ENCODE measurements at regions not wholly inside any gene's neighbourhood (a gene's known extent, or its start where the extent isn't known, plus 50 kb on each side); places are given as distances from the start of the nearest gene placed in this dataset.

DNA sequence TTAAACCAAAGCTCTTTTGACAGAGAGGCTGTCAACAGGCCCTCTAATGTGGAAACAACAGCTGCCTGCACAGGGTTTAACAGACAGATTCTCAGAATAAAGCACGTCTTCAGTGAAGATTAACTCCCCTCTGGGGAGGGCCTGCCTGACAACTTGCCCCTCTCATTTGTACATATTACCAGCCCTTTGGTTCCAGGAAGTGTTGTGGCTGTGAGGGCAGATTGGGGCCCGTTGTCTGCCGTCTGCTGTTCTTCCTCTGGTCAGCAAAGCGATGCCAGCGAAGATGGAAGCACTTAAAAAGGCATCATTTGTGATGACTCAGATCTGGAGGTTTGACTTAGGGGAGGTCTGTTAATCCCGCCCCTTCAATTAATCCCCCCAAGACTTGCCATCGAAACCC, 177.0 kb upstream of the IRX6 start:
- Histone ChIP-seq H3K36me3 (no peaks in the 10 kb centered on the region), H3K27me3 (no peaks in the 10 kb centered on the region; the same call in none of the 2 replicates), H3K9me3 (no peaks in the 10 kb centered on the region), H3K4me3 (no peak overlapping the region)
- no peak for DNase-seq

DNA sequence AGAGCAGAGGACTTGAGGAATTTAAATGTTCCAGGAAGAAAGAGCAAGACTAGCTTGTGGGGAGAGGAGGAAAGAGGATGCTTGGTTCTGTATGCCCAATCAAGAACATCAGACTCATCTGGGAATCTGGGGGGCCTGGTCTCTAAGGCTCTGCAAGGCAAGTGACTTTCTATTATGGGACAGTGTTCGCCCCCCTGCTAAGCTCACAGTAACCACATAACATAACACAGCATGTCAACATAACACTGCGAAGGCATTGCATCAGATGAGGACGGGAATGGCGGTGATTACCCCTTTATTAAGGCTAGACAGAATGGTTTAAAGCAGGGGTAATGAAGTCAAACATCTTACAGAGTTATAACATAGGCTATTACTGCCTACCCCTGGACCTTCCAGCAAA, 176.6 kb upstream of the IRX6 start:
- H3K4me3 ChIP-seq = no peak overlapping the region
- no peaks in the 10 kb centered on the region; the same call in none of the 2 replicates for H3K27me3 ChIP-seq
- no peaks in the 10 kb centered on the region for H3K36me3 ChIP-seq
- H3K9me3 ChIP-seq = no peaks in the 10 kb centered on the region
- no peak for DNase-seq

DNA sequence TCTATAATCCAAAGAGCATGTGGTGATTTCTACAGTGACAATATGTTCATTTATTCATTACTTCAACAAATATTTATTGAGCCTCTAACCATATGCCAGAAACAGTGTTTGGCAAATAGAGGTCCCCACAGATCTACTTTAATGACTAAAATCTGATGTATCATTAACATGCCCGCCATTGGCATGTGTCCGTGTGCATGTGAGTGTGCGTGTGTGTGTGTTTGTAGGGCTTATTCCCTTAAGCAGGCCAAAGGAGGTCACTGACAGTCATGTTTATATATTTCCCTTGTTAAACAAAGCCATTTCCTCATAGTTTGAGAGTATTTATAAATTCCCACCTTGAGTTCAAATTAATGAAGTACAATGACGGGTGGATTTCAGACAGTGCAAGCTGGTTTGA, 174.4 kb upstream of the IRX6 start:
- Histone ChIP-seq H3K36me3 (no peaks in the 10 kb centered on the region), H3K9me3 (no peaks in the 10 kb centered on the region), H3K27me3 (no peaks in the 10 kb centered on the region; the same call in none of the 2 replicates), H3K4me3 (no peak overlapping the region)
- DNase-seq = no peak

DNA sequence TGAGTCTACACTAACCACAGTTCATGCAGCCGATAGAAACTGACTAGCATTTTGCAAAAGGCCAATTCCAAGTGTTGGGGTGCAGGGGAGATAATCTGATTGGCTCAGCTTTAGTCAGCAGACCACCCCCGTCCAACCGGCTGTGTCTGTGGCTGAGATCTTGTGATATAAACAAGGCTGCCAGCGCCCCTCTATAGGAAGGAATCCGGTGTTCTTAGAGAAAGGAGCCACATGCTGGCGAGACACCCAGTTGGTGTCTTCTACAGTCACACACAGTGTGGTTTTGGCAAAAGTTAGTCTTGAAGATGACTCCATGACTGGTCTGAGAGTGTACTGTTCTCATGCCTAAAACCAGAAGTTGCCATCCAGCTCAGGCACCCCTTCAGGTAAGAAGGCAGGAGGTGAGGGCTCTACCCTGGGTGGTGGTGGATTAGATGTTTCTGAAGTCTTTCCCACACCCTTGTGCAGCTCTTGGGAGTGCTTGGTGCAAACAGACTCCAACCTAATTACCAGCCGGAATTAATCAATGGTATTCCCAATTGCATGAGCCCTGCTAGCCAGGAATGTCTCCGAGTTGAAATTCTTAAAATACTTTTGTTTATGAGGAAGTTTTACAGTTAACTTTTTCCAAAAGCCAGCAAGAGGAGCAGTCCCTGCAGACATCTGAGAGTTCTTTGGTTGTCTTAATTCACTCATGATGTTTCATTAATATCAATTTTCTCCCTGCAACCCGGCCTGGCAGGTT, 172.3 kb upstream of the IRX6 start:
- Histone ChIP-seq H3K4me3 (no peak overlapping the region), H3K36me3 (no peaks in the 10 kb centered on the region), H3K9me3 (no peaks in the 10 kb centered on the region), H3K27me3 (no peaks in the 10 kb centered on the region; the same call in none of the 2 replicates)
- peak; percentile 13 for DNase-seq

DNA sequence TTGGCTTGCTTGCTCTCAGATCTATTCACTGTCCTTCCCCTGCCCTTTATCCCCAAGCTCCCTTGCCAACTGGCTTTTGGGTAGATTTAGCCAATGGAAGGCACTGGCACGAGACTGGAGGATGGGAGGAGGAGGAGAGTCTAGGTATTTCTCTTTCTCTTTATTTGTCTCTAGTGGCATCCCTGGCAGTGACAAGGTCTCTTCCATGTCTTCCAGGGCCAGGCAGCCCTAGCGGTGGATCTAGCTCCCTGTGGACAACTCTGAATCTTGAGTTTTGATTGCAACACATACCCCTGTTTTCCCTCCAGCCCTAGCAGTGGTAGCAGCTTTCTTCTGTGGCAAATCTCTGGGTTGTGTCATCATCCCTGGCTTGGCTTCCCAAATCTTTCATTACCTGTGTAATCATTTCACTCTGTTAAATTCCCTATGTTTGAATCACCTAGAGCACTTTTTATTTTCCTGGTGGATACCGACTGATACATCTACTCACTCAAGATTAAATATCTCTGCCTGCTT, 171.1 kb upstream of the IRX6 start:
- Histone ChIP-seq H3K4me3 (no peak overlapping the region), H3K36me3 (no peaks in the 10 kb centered on the region)
- no peak for DNase-seq

GRCh38 chr16:55154262-55154661, 169.7 kb upstream of the IRX6 start:
- DNase-seq = no peak
- H3K36me3 ChIP-seq = no peaks in the 10 kb centered on the region

More for the DNA sequence above, 171.1 kb upstream of the IRX6 start:
- no peaks in the 10 kb centered on the region for H3K9me3 ChIP-seq
- no peaks in the 10 kb centered on the region; the same call in none of the 2 replicates for H3K27me3 ChIP-seq

GRCh38 chr16:55154956-55155355, 169.0 kb upstream of the IRX6 start:
- H3K9me3 ChIP-seq = peaks cover 2% of the 10 kb centered on the region; the same call in 1 of the 2 replicates
- no peak overlapping the region for H3K4me3 ChIP-seq
- DNase-seq = no peak
- no peaks in the 10 kb centered on the region; the same call in 1 of the 2 replicates for H3K27me3 ChIP-seq
- H3K36me3 ChIP-seq = no peaks in the 10 kb centered on the region

More at GRCh38 chr16:55154262-55154661, 169.7 kb upstream of the IRX6 start:
- Histone ChIP-seq H3K4me3 (no peak overlapping the region), H3K27me3 (no peaks in the 10 kb centered on the region; the same call in none of the 2 replicates), H3K9me3 (no peaks in the 10 kb centered on the region)

DNA sequence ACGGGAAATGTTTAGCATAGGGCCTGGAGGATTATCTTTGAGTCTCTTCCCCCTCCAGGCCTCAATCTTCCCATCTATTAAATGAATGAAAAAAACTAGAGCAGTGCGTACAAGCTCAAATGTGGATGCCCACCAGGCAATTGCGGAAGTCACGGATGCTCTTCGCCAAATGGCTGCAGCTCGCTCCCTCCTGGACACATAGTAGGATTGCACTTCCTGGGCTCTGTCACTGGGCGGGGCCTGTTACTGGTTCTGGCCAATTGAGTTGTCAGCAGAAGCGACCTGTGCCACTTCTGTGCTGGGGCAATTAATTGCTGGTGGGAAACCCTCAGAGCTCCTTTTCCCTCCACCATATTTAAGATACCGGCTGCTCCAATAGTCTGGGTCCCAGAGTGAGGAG, 168.2 kb upstream of the IRX6 start:
- Histone ChIP-seq H3K36me3 (no peaks in the 10 kb centered on the region), H3K9me3 (peaks cover 2% of the 10 kb centered on the region; the same call in 1 of the 2 replicates), H3K27me3 (no peaks in the 10 kb centered on the region; the same call in 1 of the 2 replicates), H3K4me3 (no peak overlapping the region)
- DNase-seq = no peak

DNA sequence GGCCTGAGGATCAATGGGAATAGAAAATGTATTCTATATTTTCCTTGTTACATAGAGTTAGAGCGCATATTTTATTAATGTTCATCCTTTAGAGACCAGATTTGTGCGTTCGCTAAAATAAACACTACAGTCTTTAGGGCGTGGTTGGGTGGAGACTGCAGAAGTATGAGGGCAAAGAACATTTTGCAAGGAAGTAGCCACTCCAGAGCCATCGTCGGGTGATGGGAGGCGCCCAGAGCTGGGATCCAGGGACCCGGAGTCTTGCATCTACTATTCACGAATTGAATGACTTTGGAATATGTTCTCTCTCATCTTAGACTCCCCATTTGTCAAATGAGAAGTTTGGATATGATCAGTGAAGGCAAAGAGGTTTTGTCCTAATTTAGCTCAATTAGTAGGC, 154.2 kb upstream of the IRX6 start:
- Histone ChIP-seq H3K36me3 (no peaks in the 10 kb centered on the region), H3K4me3 (no peak overlapping the region)
- DNase-seq = no peak

DNA sequence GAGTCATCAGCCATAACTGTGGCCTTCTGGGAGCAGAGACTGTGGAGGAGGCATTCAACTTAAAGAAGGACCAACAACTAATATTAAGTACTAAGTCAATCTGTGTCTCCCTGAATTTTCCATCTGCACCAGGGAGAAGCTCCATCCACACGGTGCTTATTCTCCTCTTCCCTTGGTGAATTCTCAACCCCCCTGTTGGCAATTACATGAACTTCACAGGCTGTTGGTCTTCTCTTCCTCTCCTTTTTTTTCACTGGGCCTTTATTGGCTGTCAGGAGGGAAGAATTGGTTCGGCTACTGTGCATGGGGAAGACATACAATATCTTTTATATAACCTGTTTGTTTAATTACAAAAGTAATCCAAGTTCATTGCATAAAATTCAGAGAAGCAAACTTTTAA, 152.8 kb upstream of the IRX6 start:
- H3K36me3 ChIP-seq = no peaks in the 10 kb centered on the region
- no peaks in the 10 kb centered on the region for H3K27me3 ChIP-seq
- DNase-seq = no peak
- H3K9me3 ChIP-seq = no peaks in the 10 kb centered on the region
- H3K4me3 ChIP-seq = no peak overlapping the region

More for the DNA sequence above, 154.2 kb upstream of the IRX6 start:
- no peaks in the 10 kb centered on the region for H3K27me3 ChIP-seq
- no peaks in the 10 kb centered on the region for H3K9me3 ChIP-seq

DNA sequence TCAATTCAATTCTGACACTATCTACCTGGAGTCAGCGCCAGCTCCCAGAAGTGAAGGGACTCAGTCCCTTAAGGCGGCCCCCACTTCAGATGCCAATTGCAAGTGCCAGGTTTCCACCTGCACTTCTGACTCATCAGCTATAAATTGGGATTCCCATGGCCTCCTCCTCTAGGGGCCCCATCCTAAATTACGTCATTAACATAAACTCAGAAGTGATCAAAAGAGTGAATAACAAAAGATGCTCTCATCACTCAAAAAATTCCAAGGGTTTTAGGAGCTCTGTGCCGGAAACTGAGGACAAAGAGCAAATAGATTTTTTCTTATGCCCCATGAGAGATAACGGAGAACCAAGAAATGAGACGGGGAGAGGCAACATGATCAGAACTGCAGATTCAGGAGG, 148.6 kb upstream of the IRX6 start:
- Histone ChIP-seq H3K4me3 (no peak overlapping the region), H3K36me3 (no peaks in the 10 kb centered on the region), H3K27me3 (no peaks in the 10 kb centered on the region), H3K9me3 (no peaks in the 10 kb centered on the region)
- DNase-seq = no peak

GRCh38 chr16:55176901-55177300, 147.1 kb upstream of the IRX6 start:
- no peak for DNase-seq
- no peaks in the 10 kb centered on the region for H3K36me3 ChIP-seq
- no peak overlapping the region for H3K4me3 ChIP-seq
- no peaks in the 10 kb centered on the region for H3K27me3 ChIP-seq
- H3K9me3 ChIP-seq = no peaks in the 10 kb centered on the region

GRCh38 chr16:55179411-55179810, 144.6 kb upstream of the IRX6 start:
- DNase-seq = no peak
- H3K36me3 ChIP-seq = no peaks in the 10 kb centered on the region
- H3K4me3 ChIP-seq = no peak overlapping the region
- no peaks in the 10 kb centered on the region for H3K9me3 ChIP-seq
- H3K27me3 ChIP-seq = peaks cover 12% of the 10 kb centered on the region

DNA sequence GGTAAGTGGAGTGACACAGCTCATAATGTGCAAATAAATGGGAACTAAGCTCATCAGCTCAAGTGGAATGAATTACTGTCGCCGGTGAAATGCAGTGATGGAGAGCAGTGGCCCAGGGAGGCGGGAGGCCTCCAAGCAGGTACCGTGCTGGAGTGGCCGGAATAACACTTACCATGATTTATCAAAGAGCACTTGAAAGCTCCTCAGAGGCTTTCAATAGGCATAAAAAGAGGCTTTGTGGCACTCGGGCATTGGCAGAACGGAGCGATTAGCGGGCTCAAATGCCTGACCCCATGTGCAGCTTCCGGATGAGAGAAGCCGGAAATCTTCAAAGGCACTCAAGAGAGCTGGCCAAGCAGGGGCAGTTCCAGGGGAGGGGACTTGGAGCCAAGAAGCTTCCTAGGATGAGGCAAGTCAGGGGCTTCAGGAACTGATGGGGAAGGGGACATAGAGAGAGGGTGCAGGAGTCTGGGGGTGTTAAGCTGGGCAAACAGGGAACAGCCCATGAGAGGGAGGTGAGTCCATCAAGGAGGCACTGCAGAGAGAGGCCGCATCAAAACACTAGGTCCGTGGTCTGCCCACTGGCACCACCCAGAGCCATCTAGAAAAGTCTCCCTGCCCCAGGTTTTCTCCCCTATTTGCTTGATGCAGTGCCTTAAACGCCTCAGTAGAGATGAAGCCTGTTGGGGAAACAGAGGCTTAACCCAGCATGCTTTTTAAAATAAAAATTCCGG, 144.0 kb upstream of the IRX6 start:
- no peaks in the 10 kb centered on the region for H3K36me3 ChIP-seq
- DNase-seq = no peak
- no peaks in the 10 kb centered on the region for H3K9me3 ChIP-seq
- no peak overlapping the region for H3K4me3 ChIP-seq
- H3K27me3 ChIP-seq = peaks cover 12% of the 10 kb centered on the region

DNA sequence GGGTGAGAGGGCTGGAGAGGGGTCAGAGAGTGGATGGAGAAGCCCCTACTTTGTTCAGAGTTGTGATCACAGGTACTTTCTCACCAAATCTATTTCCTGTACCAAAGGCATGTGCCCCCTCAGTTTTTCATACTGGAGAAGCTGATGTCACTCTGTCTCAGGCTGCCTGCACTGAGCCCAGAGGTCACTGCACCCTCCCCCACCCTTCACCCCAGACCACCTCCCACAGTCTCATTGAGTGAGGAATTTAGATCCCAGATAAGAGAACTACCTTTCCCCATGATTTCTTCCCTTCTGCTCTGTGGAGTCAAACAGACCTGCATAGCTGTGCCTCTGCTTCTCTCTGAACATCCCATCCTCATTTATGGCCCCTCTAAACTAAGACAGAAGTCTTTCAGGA, 140.0 kb upstream of the IRX6 start:
- DNase-seq = no peak
- Histone ChIP-seq H3K27me3 (peaks cover 12% of the 10 kb centered on the region), H3K9me3 (no peaks in the 10 kb centered on the region), H3K36me3 (no peaks in the 10 kb centered on the region), H3K4me3 (no peak overlapping the region)

GRCh38 chr16:55184619-55185018, 139.4 kb upstream of the IRX6 start:
- Histone ChIP-seq H3K36me3 (no peaks in the 10 kb centered on the region), H3K27me3 (peaks cover 12% of the 10 kb centered on the region), H3K9me3 (no peaks in the 10 kb centered on the region), H3K4me3 (no peak overlapping the region)
- DNase-seq = no peak

DNA sequence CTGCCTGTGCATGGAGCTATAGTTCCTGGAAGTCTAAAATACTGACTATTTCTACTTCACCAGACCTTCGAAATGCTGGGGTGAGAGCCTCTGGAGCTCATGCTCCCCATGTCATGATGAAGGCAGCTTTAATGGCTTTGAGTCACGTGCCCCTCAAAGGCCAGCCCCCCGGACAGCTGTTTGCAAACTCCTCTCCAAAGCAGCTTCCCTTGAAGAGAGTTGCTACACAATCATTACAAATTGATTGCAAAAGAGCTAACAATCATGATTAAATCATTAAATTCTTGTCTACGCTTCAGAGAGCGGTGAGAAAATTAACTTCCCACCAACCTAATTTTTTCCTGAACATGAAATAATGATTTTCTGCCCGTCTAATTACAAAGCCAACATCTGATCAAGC, 134.8 kb upstream of the IRX6 start:
- Histone ChIP-seq H3K4me3 (no peak overlapping the region), H3K27me3 (peaks cover under 1% of the 10 kb centered on the region), H3K36me3 (no peaks in the 10 kb centered on the region), H3K9me3 (peaks cover 7% of the 10 kb centered on the region)
- DNase-seq = no peak
